CD4-positive, alpha-beta memory T cell (primary cell): ENCODE measurements at regions not wholly inside any gene's neighbourhood (a gene's known extent, or its start where the extent isn't known, plus 50 kb on each side); places are given as distances from the start of the nearest gene placed in this dataset.

Source experiments
- CTCF ChIA-PET: fragments of 350-600 bp; sonication (Branson Sonifier 250); formaldehyde crosslinking; loops from one replicate; lab custom pipeline; 2021; ENCODE audit warnings: inconsistent platforms; ENCODE audit not compliant: partially characterized antibody; lab: Charles Lee
- POLR2A ChIA-PET: fragments of 350-600 bp; sonication (Branson Sonifier 250); formaldehyde crosslinking; loops from one replicate; lab custom pipeline; 2021; ENCODE audit not compliant: partially characterized antibody; lab: Charles Lee
- DNase-seq, 5 donors: peaks; one replicate each; pipeline versions ENCODE4 v3.0.0 to v3.0.0-alpha.2; 2020 to 2022; ENCODE audit warnings: mixed read lengths in 1 of 5
- H3K27ac ChIP-seq: one replicate; pipeline ENCODE4 v1.7.0; 2013; ENCODE audit warnings: low read depth, low read length
- H3K27me3 ChIP-seq: 2 replicates; pipeline ENCODE4 v1.7.0; 2013; ENCODE audit warnings: mild to moderate bottlenecking, low read length, moderate library complexity; ENCODE audit not compliant: insufficient read depth
- H3K36me3 ChIP-seq: 2 replicates; pipeline ENCODE4 v1.7.0; 2013; ENCODE audit warnings: mild to moderate bottlenecking, low read length, moderate library complexity; ENCODE audit not compliant: insufficient read depth
- H3K4me1 ChIP-seq: 2 replicates; pipeline ENCODE4 v1.7.0; 2013; ENCODE audit warnings: mild to moderate bottlenecking, low read length, moderate library complexity; ENCODE audit not compliant: insufficient read depth
- H3K4me3 ChIP-seq, 2 donors: one replicate each; pipeline ENCODE4 v1.7.0; 2013; ENCODE audit warnings: low read length in 2 of 2, mild to moderate bottlenecking in 1 of 2
- H3K9me3 ChIP-seq, 2 donors: one replicate each; pipeline ENCODE4 v1.7.0; 2013; ENCODE audit warnings: low read length in 2 of 2, control low read depth in 1 of 2; ENCODE audit not compliant: control insufficient read depth in 1 of 2
- H3K27ac Mint-ChIP-seq, 7 donors: one replicate each; pipeline ENCODE4 v1.8.0; 2020 to 2021; ENCODE audit warnings: mixed read lengths in 7 of 7, mild to moderate bottlenecking in 6 of 7, inconsistent platforms in 3 of 7, moderate library complexity in 3 of 7
- H3K27me3 Mint-ChIP-seq, 2 donors: one replicate each; pipeline ENCODE4 v1.8.0; 2020 to 2021; ENCODE audit warnings: mixed read lengths in 2 of 2
- H3K36me3 Mint-ChIP-seq, 2 donors: one replicate each; pipeline ENCODE4 v1.8.0; 2020 to 2021; ENCODE audit warnings: mixed read lengths in 2 of 2, inconsistent platforms in 1 of 2, mild to moderate bottlenecking in 1 of 2
- H3K4me1 Mint-ChIP-seq, 4 donors: one replicate each; pipeline ENCODE4 v1.8.0; 2020 to 2021; ENCODE audit warnings: mixed read lengths in 4 of 4, mild to moderate bottlenecking in 1 of 4
- H3K4me3 Mint-ChIP-seq, 8 donors: one replicate each; pipeline ENCODE4 v1.8.0; 2020 to 2021; ENCODE audit warnings: mixed read lengths in 8 of 8, mild to moderate bottlenecking in 7 of 8, moderate library complexity in 6 of 8, inconsistent platforms in 3 of 8
- H3K9me3 Mint-ChIP-seq, 8 donors: one replicate each; pipeline ENCODE4 v1.8.0; 2020 to 2021; ENCODE audit warnings: mixed read lengths in 8 of 8, mild to moderate bottlenecking in 5 of 8, inconsistent platforms in 3 of 8, moderate library complexity in 1 of 8
- intact Hi-C: fragments of 100-400 bp; cut with micrococcal nuclease; formaldehyde crosslinking; loops from one replicate; pipeline ENCODE4 v1.15.1; 2023

GRCh38 chr1:30280572-30280971 is 442.8 kb downstream of the MATN1 start:
- no peaks in the 10 kb centered on the region for H3K36me3 ChIP-seq
- no peak overlapping the region for H3K27ac Mint-ChIP-seq
- H3K36me3 Mint-ChIP-seq = no peaks in the 10 kb centered on the region
- H3K27me3 ChIP-seq = no peaks in the 10 kb centered on the region
- DNase-seq = no peak
- H3K27me3 Mint-ChIP-seq = peaks cover 3 to 5% of the 10 kb centered on the region in 2 donors
- peaks cover 9 to 25% (median 14%) of the 10 kb centered on the region in 4 donors for H3K4me1 Mint-ChIP-seq
- ChIA-PET POLR2A (no interaction called here), CTCF (no interaction called here)
- intact Hi-C loops = no loop called here
- no peak overlapping the region for H3K4me3 Mint-ChIP-seq
- H3K27ac ChIP-seq = no peak overlapping the region
- peaks cover 0 to 12% (median 3%) of the 10 kb centered on the region in 8 donors for H3K9me3 Mint-ChIP-seq
- no peak overlapping the region for H3K4me3 ChIP-seq
- H3K4me1 ChIP-seq = peaks cover 15% of the 10 kb centered on the region
- no peaks in the 10 kb centered on the region for H3K9me3 ChIP-seq

GRCh38 chr1:30277911-30278310 is 445.5 kb downstream of the MATN1 start:
- H3K4me3 ChIP-seq = no peak overlapping the region
- H3K27me3 Mint-ChIP-seq = peaks cover 5 to 6% of the 10 kb centered on the region in 2 donors
- CTCF ChIA-PET = no interaction called here
- H3K27ac Mint-ChIP-seq = no peak overlapping the region
- intact Hi-C loops = no loop called here
- no peak for DNase-seq
- no peak overlapping the region for H3K27ac ChIP-seq
- POLR2A ChIA-PET = no interaction called here
- peaks cover 0 to 2% (median 0%) of the 10 kb centered on the region in 8 donors for H3K9me3 Mint-ChIP-seq
- H3K4me1 ChIP-seq = peaks cover 6% of the 10 kb centered on the region
- H3K4me3 Mint-ChIP-seq = no peak overlapping the region
- H3K9me3 ChIP-seq = no peaks in the 10 kb centered on the region
- no peaks in the 10 kb centered on the region for H3K36me3 ChIP-seq
- no peaks in the 10 kb centered on the region for H3K36me3 Mint-ChIP-seq
- H3K4me1 Mint-ChIP-seq = peaks cover 4 to 8% (median 7%) of the 10 kb centered on the region in 4 donors
- H3K27me3 ChIP-seq = no peaks in the 10 kb centered on the region

- Histone ChIP-seq H3K4me3 (no peak overlapping the region), H3K27me3 (no peaks in the 10 kb centered on the region), H3K4me1 (peaks cover 3% of the 10 kb centered on the region), H3K36me3 (no peaks in the 10 kb centered on the region), H3K9me3 (no peaks in the 10 kb centered on the region), H3K27ac (no peak overlapping the region)
- ChIA-PET CTCF (no interaction called here), POLR2A (no interaction called here)
- Mint-ChIP-seq H3K36me3 (no peaks in the 10 kb centered on the region), H3K27ac (no peak overlapping the region), H3K4me3 (no peak overlapping the region), H3K27me3 (peaks cover 5 to 7% of the 10 kb centered on the region in 2 donors), H3K9me3 (peaks cover 0 to 2% (median 0%) of the 10 kb centered on the region in 8 donors), H3K4me1 (peaks cover 2 to 4% (median 3%) of the 10 kb centered on the region in 4 donors)
- intact Hi-C loops = no loop called here
- DNase-seq = no peak
Measured at GRCh38 chr1:30277415-30277814, 446.0 kb downstream of the MATN1 start.

- no peak overlapping the region for H3K4me3 Mint-ChIP-seq
- no peaks in the 10 kb centered on the region for H3K36me3 Mint-ChIP-seq
- ChIA-PET CTCF (no interaction called here), POLR2A (no interaction called here)
- H3K4me1 Mint-ChIP-seq = no peaks in the 10 kb centered on the region
- H3K4me1 ChIP-seq = no peaks in the 10 kb centered on the region
- no peak overlapping the region for H3K27ac Mint-ChIP-seq
- no peak overlapping the region for H3K27ac ChIP-seq
- DNase-seq = no peak
- H3K27me3 ChIP-seq = no peaks in the 10 kb centered on the region
- intact Hi-C loops = no loop called here
- no peaks in the 10 kb centered on the region for H3K9me3 ChIP-seq
- H3K9me3 Mint-ChIP-seq = no peaks in the 10 kb centered on the region
- H3K27me3 Mint-ChIP-seq = peaks cover 5 to 8% of the 10 kb centered on the region in 2 donors
- no peak overlapping the region for H3K4me3 ChIP-seq
- no peaks in the 10 kb centered on the region for H3K36me3 ChIP-seq
Measured at GRCh38 chr1:30275926-30276764, 447.2 kb downstream of the MATN1 start.

DNA sequence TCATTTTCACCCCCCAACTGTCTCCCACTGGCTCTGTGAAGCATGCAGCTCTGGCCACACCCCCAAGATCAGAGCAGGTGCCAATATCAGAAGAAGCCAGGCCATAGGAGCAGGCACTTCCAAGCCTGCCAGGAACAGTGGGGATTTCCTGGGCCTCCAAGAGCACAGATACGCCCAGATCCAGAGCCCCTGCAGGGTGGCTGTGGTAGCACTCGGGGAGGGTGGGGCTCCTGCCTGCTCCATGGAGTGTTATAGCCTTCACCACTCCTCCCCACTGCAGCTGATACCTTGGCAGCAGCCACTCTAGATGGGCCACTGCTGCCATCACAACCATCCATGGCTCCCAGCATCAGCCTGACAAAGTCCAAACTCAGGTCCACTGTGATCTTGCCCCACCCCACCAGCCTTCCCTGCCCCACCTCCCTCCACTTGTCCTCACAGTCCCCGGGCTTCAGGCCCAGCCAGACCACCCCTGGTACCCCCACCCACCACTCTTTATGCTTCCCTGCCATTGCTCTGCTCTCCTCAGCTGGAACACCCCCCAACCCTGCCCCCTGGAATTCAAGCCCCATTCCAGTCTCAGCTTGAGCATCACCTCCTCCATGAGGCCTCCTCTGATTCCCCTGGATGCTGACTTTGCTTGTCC is 448.3 kb downstream of the MATN1 start:
- CTCF ChIA-PET = no interaction called here

GRCh38 chr1:30274173-30274970 is 449.0 kb downstream of the MATN1 start:
- Mint-ChIP-seq H3K27ac (no peak overlapping the region), H3K36me3 (no peaks in the 10 kb centered on the region), H3K9me3 (no peaks in the 10 kb centered on the region), H3K4me1 (no peaks in the 10 kb centered on the region), H3K27me3 (peaks cover 7 to 8% of the 10 kb centered on the region in 2 donors), H3K4me3 (no peak overlapping the region)
- ChIA-PET CTCF (no interaction called here), POLR2A (no interaction called here)
- no peaks in the 10 kb centered on the region for H3K9me3 ChIP-seq
- no peaks in the 10 kb centered on the region for H3K27me3 ChIP-seq
- no peaks in the 10 kb centered on the region for H3K36me3 ChIP-seq
- intact Hi-C loops = no loop called here
- no peak overlapping the region for H3K27ac ChIP-seq
- H3K4me3 ChIP-seq = no peak overlapping the region
- H3K4me1 ChIP-seq = no peaks in the 10 kb centered on the region
- DNase-seq = no peak

More for the DNA sequence above, 448.3 kb downstream of the MATN1 start:
- H3K36me3 Mint-ChIP-seq = no peaks in the 10 kb centered on the region
- H3K4me1 ChIP-seq = no peaks in the 10 kb centered on the region
- H3K36me3 ChIP-seq = no peaks in the 10 kb centered on the region
- H3K27ac Mint-ChIP-seq = no peak overlapping the region
- H3K4me3 ChIP-seq = no peak overlapping the region
- no peak overlapping the region for H3K4me3 Mint-ChIP-seq
- peaks cover 5 to 8% of the 10 kb centered on the region in 2 donors for H3K27me3 Mint-ChIP-seq
- no peaks in the 10 kb centered on the region for H3K4me1 Mint-ChIP-seq
- H3K9me3 ChIP-seq = no peaks in the 10 kb centered on the region
- no peaks in the 10 kb centered on the region for H3K27me3 ChIP-seq
- H3K9me3 Mint-ChIP-seq = no peaks in the 10 kb centered on the region
- DNase-seq = no peak
- intact Hi-C loops = no loop called here
- H3K27ac ChIP-seq = no peak overlapping the region
- POLR2A ChIA-PET = no interaction called here

GRCh38 chr1:30273456-30273855 is 449.9 kb downstream of the MATN1 start:
- intact Hi-C loops = no loop called here

More at GRCh38 chr1:30273456-30273855, 449.9 kb downstream of the MATN1 start:
- CTCF ChIA-PET = no interaction called here
- Histone ChIP-seq H3K4me3 (no peak overlapping the region), H3K36me3 (no peaks in the 10 kb centered on the region), H3K27me3 (no peaks in the 10 kb centered on the region), H3K27ac (no peak overlapping the region), H3K4me1 (no peaks in the 10 kb centered on the region), H3K9me3 (no peaks in the 10 kb centered on the region)
- no peak for DNase-seq
- Mint-ChIP-seq H3K27ac (no peak overlapping the region), H3K4me3 (no peak overlapping the region), H3K27me3 (peaks cover 7 to 12% of the 10 kb centered on the region in 2 donors), H3K36me3 (no peaks in the 10 kb centered on the region), H3K9me3 (no peaks in the 10 kb centered on the region), H3K4me1 (no peaks in the 10 kb centered on the region)
- POLR2A ChIA-PET = no interaction called here
